Pancreas (tissue), 10 donors: ENCODE measurements at regions not wholly inside any gene's neighbourhood (a gene's known extent, or its start where the extent isn't known, plus 50 kb on each side); places are given as distances from the start of the nearest gene placed in this dataset.

ENCODE experiments used
- ATAC-seq, 4 donors: fragments of 200-7000 bp; cut with Tn5 transposase; one replicate each; pipeline versions ENCODE4 v1.8.0 to v1.9.1; 2020; ENCODE audit warnings: mild to moderate bottlenecking in 4 of 4, moderate library complexity in 4 of 4
- DNase-seq, 6 donors: peaks; one replicate each; pipeline ENCODE4 v3.0.0-alpha.2; 2020
- FAIRE-seq: peaks from 2 replicates; lab custom pipeline; 2012; peaks lifted over from hg19 to GRCh38; lab: Jason Lieb, UNC
- H3K27ac ChIP-seq, 4 donors: fragments of 200-600 bp; sonication (generic); 1 replicate in 3 of 4; 2 replicates in 1 of 4; pipeline versions ENCODE4 v1.5.0 to v1.8.0; 2020
- H3K27me3 ChIP-seq, 4 donors: fragments of 200-600 bp; one replicate each; pipeline ENCODE4 v1.8.0; 2021
- H3K36me3 ChIP-seq, 3 donors: fragments of 200-600 bp; sonication (generic) in 1 of 3; one replicate each; pipeline versions ENCODE4 v1.5.0 to v1.8.0; 2020 to 2021
- H3K4me1 ChIP-seq, 3 donors: fragments of 200-600 bp; one replicate each; pipeline ENCODE4 v1.8.0; 2021
- H3K4me3 ChIP-seq, 4 donors: fragments of 200-600 bp; sonication (generic) in 2 of 4; one replicate each; pipeline versions ENCODE4 v1.5.0 to v1.8.0; 2020 to 2021
- H3K9me3 ChIP-seq, 4 donors: fragments of 200-600 bp; one replicate each; pipeline ENCODE4 v1.8.0; 2021
- CTCF ChIP-seq, 4 donors: fragments of 200-600 bp; sonication (generic) in 3 of 4; IDR thresholded peaks; one replicate each; pipeline versions ENCODE4 v1.5.0 to v1.8.0; 2021; ENCODE audit warnings: antibody characterized with exemption in 4 of 4
- WGBS, 2 donors: extraction: QIAGEN DNeasy Blood & Tissue Kit; methylation state at CpG; one replicate each; pipeline ENCODE4 v1.1.7; 2013; 5-methylcytosine and 5-hydroxymethylcytosine counted together
- intact Hi-C, 3 donors: fragments of 100-400 bp; cut with DNase I; formaldehyde crosslinking; loops; one replicate each; pipeline versions ENCODE4 v1.11.1 to v1.14.2; 2022
- donor health status: healthy with polysubstance abuse.
- donor health status: DM: no; HTN: no; CAD: no; lungs with moderate emphysema.
- donor health status: DM: no; HTN: no; CAD: no.
- donor health status: control.
- donor health status: control.
- donor health status: Bipolar disorder and iron deficiency.
- donor health status: DM: yes; HTN: yes; CAD: no.
- donor health status: DM: no; HTN: no; CAD: no.
- donor health status: DM: no; HTN: no; CAD: no.
- donor health status: DM: yes; HTN: yes; CAD: no.

- FAIRE-seq (no peak), ATAC-seq (no peak), DNase-seq (no peak)
- 32 to 53% methylated on average over 1 of the region's 1 CpG for WGBS, 2 donors
- no peak for TF ChIP-seq CTCF (IDR thresholded peaks at IDR 0.05)
- Histone ChIP-seq H3K9me3 (no peaks in the 10 kb centered on the region), H3K27ac (no peak overlapping the region), H3K4me1 (no peaks in the 10 kb centered on the region), H3K36me3 (no peaks in the 10 kb centered on the region), H3K4me3 (no peak overlapping the region), H3K27me3 (peaks cover 0 to 5% (median 1%) of the 10 kb centered on the region in 4 donors)
- intact Hi-C loops, result no loop called here
These were observed 230.8 kb downstream of the CPXCR1 start for GRCh38 chrX:88977835-88978234.

GRCh38 chrX:88982183-88982582, 235.2 kb downstream of the CPXCR1 start:
- Histone ChIP-seq H3K4me3 (no peak overlapping the region), H3K4me1 (no peaks in the 10 kb centered on the region), H3K36me3 (no peaks in the 10 kb centered on the region), H3K27ac (no peak overlapping the region), H3K9me3 (no peaks in the 10 kb centered on the region), H3K27me3 (peaks cover 0 to 21% (median 2%) of the 10 kb centered on the region in 4 donors)
- no peak for TF ChIP-seq CTCF (IDR thresholded peaks at IDR 0.05)
- no peak for DNase-seq
- ATAC-seq, result no peak
- FAIRE-seq, result no peak
- intact Hi-C loops, result no loop called here
- 85 to 87% methylated on average over 22 of the region's 22 CpGs for WGBS, 2 donors

- intact Hi-C loops, result no loop called here
- DNase-seq (no peak), ATAC-seq (no peak), FAIRE-seq (no peak)
- WGBS, 2 donors, result 60% methylated on average over 3 of the region's 3 CpGs
- no peaks in the 10 kb centered on the region for H3K4me1 ChIP-seq
- no peaks in the 10 kb centered on the region for H3K36me3 ChIP-seq
- no peaks in the 10 kb centered on the region for H3K9me3 ChIP-seq
- H3K27me3 ChIP-seq, result peaks cover 0 to 21% (median 2%) of the 10 kb centered on the region in 4 donors
- no peak overlapping the region for H3K4me3 ChIP-seq
- H3K27ac ChIP-seq, result no peak overlapping the region
- TF ChIP-seq CTCF (IDR thresholded peaks at IDR 0.05), result no peak
These were observed 235.9 kb downstream of the CPXCR1 start for GRCh38 chrX:88982933-88983332.

GRCh38 chrX:88988796-88989195, 241.8 kb downstream of the CPXCR1 start:
- Histone ChIP-seq H3K9me3 (no peaks in the 10 kb centered on the region), H3K27ac (no peak overlapping the region), H3K27me3 (peaks cover 0 to 9% (median 0%) of the 10 kb centered on the region in 4 donors), H3K4me3 (no peak overlapping the region), H3K4me1 (no peaks in the 10 kb centered on the region), H3K36me3 (no peaks in the 10 kb centered on the region)
- DNase-seq (no peak), FAIRE-seq (no peak), ATAC-seq (no peak)
- intact Hi-C loops, result no loop called here
- TF ChIP-seq CTCF (IDR thresholded peaks at IDR 0.05), result no peak

GRCh38 chrX:88990882-88991582, 244.0 kb downstream of the CPXCR1 start:
- intact Hi-C loops, result no loop called here
- 3 to 6% methylated on average over 1 of the region's 1 CpG for WGBS, 2 donors
- DNase-seq (no peak), FAIRE-seq (no peak), ATAC-seq (no peak)
- Histone ChIP-seq H3K36me3 (no peaks in the 10 kb centered on the region), H3K4me1 (no peaks in the 10 kb centered on the region), H3K27ac (no peak overlapping the region), H3K27me3 (no peaks in the 10 kb centered on the region), H3K9me3 (no peaks in the 10 kb centered on the region), H3K4me3 (no peak overlapping the region)
- TF ChIP-seq CTCF (IDR thresholded peaks at IDR 0.05), result no peak
